IPS-18a (cell line): ENCODE measurements at regions not wholly inside any gene's neighbourhood (a gene's known extent, or its start where the extent isn't known, plus 50 kb on each side); places are given as distances from the start of the nearest gene placed in this dataset.

Experiments
- H3K27ac ChIP-seq: one replicate; pipeline ENCODE4 v1.5.1; 2013; ENCODE audit warnings: low read length
- H3K27me3 ChIP-seq: one replicate; pipeline ENCODE4 v1.6.1; 2013; ENCODE audit warnings: mild to moderate bottlenecking, low read length; ENCODE audit not compliant: control insufficient read depth, insufficient read depth
- H3K36me3 ChIP-seq: one replicate; pipeline ENCODE4 v1.6.1; 2013; ENCODE audit warnings: low read depth, low read length; ENCODE audit not compliant: control insufficient read depth
- H3K4me1 ChIP-seq: one replicate; pipeline ENCODE4 v1.6.1; 2013; ENCODE audit warnings: low read depth, low read length; ENCODE audit not compliant: control insufficient read depth
- H3K4me3 ChIP-seq: one replicate; pipeline ENCODE4 v1.5.1; 2013; ENCODE audit warnings: low read length
- H3K9ac ChIP-seq: one replicate; pipeline ENCODE4 v1.6.1; 2013; ENCODE audit warnings: mild to moderate bottlenecking, low read length, moderate library complexity
- H3K9me3 ChIP-seq: one replicate; pipeline ENCODE4 v1.6.1; 2013; ENCODE audit warnings: low read depth, low read length; ENCODE audit not compliant: control insufficient read depth

DNA sequence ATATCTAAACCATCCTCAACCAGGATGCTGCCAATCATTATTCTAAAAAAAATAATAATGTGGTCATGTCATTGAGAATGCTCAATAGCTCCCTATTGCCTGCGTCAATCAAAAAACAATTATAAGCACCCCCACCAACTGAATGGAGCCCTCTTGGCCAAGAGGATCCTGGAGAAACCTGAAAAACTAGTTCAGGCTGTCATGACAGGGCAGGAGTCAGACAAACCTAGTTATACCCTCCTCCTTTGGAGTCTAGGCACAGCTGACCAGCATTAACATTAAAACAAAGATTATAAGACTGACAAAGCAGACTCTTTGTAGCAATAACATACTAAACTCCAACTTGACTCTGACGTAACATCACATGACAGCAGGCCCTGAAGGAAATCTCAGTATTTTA, 119.2 kb upstream of the CCL2 start:
- no peaks in the 10 kb centered on the region for H3K27me3 ChIP-seq
- no peak overlapping the region for H3K27ac ChIP-seq
- H3K4me3 ChIP-seq: peak overlapping the region; percentile 2
- H3K9me3 ChIP-seq: no peaks in the 10 kb centered on the region
- H3K36me3 ChIP-seq: no peaks in the 10 kb centered on the region
- H3K9ac ChIP-seq: no peak overlapping the region
- peaks cover 26% of the 10 kb centered on the region for H3K4me1 ChIP-seq

DNA sequence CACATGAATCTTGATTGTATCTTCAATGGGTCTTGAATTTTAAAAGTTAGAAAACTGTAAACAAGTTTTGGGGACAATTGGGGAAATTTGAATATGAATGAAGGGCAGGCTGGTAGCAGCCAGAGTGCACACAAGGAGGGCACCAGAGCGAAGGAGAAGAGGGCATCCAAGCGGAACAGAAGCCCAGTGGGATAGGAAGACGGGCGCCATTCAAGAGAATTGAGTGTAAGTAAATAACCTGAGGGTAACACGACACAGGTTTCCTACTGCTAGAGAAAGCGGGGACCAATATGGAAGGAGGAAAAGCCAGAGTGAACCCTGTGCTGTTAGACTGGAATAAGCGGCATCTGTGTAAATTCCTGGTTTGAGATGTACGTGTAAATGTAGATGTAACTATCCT, 115.1 kb upstream of the CCL2 start:
- Histone ChIP-seq H3K9ac (no peak overlapping the region), H3K27ac (no peak overlapping the region), H3K36me3 (no peaks in the 10 kb centered on the region), H3K9me3 (no peaks in the 10 kb centered on the region), H3K27me3 (no peaks in the 10 kb centered on the region), H3K4me1 (peaks cover 24% of the 10 kb centered on the region), H3K4me3 (no peak overlapping the region)

DNA sequence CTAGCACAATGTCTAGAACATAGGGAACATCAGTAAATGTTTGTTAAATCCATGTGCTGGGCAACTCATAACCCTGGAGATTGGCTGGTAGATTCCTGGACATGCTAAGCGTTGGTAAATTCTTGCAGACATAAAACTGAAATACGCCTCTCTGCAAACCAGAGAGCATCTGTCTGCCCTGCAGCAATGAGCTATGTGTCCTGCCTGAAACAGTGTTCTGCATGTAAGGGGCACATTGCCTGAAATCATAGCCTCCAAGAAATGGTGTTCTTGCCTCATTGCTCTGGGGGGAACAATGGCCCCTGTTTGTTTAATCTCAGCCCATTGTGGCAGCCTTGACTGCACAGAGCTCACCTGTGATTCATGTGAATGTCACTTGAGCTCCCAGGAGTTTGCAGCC, 113.5 kb upstream of the CCL2 start:
- no peak overlapping the region for H3K9ac ChIP-seq
- no peak overlapping the region for H3K27ac ChIP-seq
- H3K4me3 ChIP-seq: no peak overlapping the region
- H3K36me3 ChIP-seq: no peaks in the 10 kb centered on the region
- H3K4me1 ChIP-seq: peaks cover 11% of the 10 kb centered on the region
- no peaks in the 10 kb centered on the region for H3K9me3 ChIP-seq
- H3K27me3 ChIP-seq: no peaks in the 10 kb centered on the region

DNA sequence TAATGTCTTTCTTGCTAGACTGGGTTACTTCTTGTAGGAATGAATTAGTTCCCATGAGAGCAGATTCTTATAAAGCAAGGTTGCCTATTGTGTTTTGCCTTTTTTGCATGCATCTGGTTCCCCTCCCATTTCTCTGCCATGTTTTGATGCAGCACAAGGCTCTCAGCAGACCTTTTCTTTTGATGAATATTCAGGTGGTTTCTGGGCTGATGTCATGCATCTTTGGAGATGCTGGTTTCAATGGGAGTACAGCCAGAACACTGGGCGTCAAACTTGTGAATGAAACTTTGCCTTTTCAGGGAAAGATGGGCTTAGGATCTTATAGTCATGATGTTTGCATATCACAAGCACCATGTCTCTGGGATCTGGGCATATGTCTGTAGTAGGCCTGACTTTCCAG, 111.7 kb upstream of the CCL2 start:
- H3K9ac ChIP-seq: no peak overlapping the region
- no peaks in the 10 kb centered on the region for H3K27me3 ChIP-seq
- H3K9me3 ChIP-seq: no peaks in the 10 kb centered on the region
- no peaks in the 10 kb centered on the region for H3K36me3 ChIP-seq
- no peak overlapping the region for H3K27ac ChIP-seq
- no peak overlapping the region for H3K4me3 ChIP-seq
- peaks cover 11% of the 10 kb centered on the region for H3K4me1 ChIP-seq

DNA sequence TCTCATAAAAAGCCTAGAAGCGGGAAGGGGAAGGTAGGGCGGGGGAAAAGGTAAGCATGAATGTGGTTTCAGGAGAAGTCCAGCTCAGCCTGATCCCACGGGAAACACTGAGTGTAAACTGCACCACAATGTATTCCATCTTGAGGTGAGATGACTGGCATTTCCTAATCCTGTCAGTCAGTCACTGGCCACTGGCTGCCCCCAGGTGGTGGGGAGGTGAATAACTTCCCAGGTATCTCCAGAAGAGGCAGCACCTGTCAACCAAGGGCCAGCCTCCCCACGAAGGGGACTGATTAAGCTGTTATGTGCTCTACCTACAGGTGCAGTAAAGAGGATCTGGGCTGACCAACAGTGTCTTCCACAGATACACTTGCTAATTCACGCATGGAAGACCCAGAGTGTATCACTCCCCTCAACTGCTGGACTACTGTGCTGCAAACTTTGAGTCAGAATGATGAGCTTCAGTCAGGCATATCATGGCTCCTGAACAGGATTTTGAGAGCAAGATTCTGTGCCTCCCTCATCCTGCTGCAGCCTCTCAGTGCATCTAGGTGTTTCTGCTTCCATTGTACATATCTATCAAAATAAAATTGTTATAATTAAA, 108.5 kb upstream of the CCL2 start:
- H3K4me1 ChIP-seq: peaks cover 5% of the 10 kb centered on the region
- H3K4me3 ChIP-seq: no peak overlapping the region
- no peaks in the 10 kb centered on the region for H3K9me3 ChIP-seq
- H3K36me3 ChIP-seq: no peaks in the 10 kb centered on the region
- H3K27ac ChIP-seq: no peak overlapping the region
- no peaks in the 10 kb centered on the region for H3K27me3 ChIP-seq
- H3K9ac ChIP-seq: no peak overlapping the region

DNA sequence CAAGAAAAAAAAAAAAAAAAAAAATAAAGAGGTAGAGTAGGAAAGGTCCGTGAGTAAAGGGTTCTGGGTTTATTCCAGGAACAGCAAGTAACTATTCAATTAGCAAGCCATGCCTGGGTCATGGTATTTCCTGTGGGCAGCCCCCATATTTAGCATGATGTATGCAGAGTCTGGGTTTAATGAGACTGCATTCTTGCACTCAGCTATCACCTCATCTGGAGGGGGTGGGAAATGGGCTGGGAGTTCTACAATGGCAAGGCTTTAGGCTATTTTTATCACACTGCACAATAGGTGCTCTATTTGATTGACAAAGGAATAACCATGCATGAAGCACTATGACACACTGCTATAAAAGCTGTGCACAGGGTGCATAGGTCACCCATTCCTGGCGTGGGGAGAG, 104.0 kb upstream of the CCL2 start:
- H3K4me3 ChIP-seq: no peak overlapping the region
- no peak overlapping the region for H3K9ac ChIP-seq
- no peaks in the 10 kb centered on the region for H3K9me3 ChIP-seq
- H3K27ac ChIP-seq: no peak overlapping the region
- no peaks in the 10 kb centered on the region for H3K36me3 ChIP-seq
- peaks cover 28% of the 10 kb centered on the region for H3K4me1 ChIP-seq
- peaks cover 27% of the 10 kb centered on the region for H3K27me3 ChIP-seq

DNA sequence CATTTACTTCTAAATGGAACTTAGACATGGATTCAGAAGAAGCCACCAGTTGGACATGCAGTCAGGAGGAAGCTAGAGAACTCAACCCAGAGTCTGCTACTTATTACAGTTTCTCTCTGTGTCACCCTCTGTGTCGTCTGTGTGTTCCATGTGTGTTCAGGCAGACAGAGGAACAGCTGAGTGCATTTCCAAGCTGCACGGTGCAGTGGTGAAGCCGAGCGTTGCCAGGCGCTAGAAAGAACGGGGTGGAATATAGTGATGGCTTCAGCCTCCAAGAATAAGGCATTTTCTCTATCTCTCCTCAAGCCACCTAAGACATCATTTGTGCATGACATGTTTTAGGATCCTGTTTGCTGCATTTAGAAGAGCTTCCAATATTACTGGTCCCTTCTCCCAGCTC, 101.1 kb upstream of the CCL2 start:
- Histone ChIP-seq H3K4me3 (no peak overlapping the region), H3K9ac (no peak overlapping the region), H3K27me3 (peaks cover 32% of the 10 kb centered on the region), H3K9me3 (no peaks in the 10 kb centered on the region), H3K27ac (no peak overlapping the region), H3K36me3 (no peaks in the 10 kb centered on the region), H3K4me1 (peaks cover 46% of the 10 kb centered on the region)

DNA sequence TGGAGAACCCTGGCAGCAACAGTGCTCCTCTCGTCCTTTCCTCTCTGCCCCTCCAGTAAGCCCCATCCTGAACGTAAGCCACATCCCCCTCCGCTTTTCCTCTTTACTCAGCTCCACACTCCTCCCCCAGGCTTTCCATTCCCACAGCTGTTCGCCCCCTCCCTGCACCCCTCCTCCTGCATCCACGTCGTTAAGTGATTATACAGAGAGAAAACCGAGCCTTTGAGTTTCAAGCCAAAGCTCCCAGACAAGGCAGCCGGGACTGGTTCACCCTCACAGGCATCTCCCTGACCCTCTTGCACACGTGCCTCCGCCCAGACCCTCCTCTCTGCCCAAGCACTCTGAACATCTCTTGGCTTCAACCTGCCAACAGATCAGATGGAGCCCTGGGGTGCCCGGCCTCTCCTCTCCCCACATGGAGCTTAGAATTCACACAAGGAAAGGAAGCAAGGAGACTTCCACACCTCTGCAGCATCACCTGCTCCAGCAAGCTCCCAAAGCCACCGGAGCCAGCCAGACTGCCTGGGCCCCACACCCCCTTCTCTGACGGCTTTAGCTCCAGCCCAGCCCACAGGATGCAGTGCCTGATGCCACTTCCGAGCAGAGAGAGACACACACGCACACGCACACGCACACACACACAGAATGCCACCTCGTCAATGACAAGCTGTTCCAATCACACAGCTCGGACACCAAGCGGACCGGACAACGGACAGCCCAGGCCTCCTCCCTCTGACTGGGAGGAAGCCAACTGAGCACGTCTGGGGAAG, 99.9 kb upstream of the CCL2 start:
- H3K27ac ChIP-seq: no peak overlapping the region
- H3K4me3 ChIP-seq: no peak overlapping the region
- no peak overlapping the region for H3K9ac ChIP-seq
- peaks cover 46% of the 10 kb centered on the region for H3K4me1 ChIP-seq
- no peaks in the 10 kb centered on the region for H3K9me3 ChIP-seq
- H3K27me3 ChIP-seq: peaks cover 32% of the 10 kb centered on the region
- no peaks in the 10 kb centered on the region for H3K36me3 ChIP-seq

DNA sequence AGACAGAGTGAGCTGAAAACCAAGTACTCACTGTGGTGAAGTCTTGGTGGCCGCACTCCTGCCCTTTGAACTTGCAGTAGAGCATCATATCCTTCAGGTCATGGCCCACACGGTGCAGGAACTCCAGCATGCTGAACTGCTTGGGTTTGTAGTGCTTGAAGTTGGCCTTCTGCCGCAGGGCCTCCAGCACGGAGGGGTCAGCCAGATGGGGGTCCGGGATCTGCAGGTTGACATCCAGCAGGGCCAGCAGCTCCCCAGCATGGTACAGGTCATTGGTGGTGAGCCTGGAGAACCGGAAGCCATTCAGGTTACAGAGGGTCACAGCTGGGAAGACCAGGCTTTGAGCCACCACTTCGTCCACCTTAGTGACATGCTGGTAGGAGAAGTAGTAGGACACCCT, 99.1 kb upstream of the CCL2 start:
- Histone ChIP-seq H3K9ac (no peak overlapping the region), H3K36me3 (no peaks in the 10 kb centered on the region), H3K4me3 (peak overlapping the region; percentile 68), H3K27ac (no peak overlapping the region), H3K9me3 (no peaks in the 10 kb centered on the region), H3K4me1 (peaks cover 46% of the 10 kb centered on the region), H3K27me3 (peaks cover 32% of the 10 kb centered on the region)

DNA sequence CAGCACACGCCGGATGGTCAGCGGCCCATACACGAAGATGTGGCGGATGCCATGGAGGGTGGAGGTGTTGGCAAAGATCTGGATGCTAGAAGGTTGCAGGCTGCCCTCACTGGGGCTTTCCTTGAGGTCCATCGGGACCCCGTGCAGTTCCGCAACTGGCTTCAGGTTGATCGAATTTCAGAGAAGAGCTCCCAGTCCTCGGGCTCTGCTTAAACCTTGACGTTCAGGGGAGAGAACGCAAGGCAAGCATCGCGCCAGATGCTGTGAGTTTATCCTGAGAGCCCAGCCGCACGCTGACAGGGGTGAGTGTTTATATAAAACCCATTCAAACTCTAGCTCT, 98.7 kb upstream of the CCL2 start:
- peak overlapping the region; percentile 68 for H3K4me3 ChIP-seq
- H3K27me3 ChIP-seq: peaks cover 32% of the 10 kb centered on the region
- H3K9ac ChIP-seq: peak overlapping the region; percentile 70
- no peaks in the 10 kb centered on the region for H3K36me3 ChIP-seq
- no peaks in the 10 kb centered on the region for H3K9me3 ChIP-seq
- peaks cover 42% of the 10 kb centered on the region for H3K4me1 ChIP-seq
- peak overlapping the region; percentile 72 for H3K27ac ChIP-seq

DNA sequence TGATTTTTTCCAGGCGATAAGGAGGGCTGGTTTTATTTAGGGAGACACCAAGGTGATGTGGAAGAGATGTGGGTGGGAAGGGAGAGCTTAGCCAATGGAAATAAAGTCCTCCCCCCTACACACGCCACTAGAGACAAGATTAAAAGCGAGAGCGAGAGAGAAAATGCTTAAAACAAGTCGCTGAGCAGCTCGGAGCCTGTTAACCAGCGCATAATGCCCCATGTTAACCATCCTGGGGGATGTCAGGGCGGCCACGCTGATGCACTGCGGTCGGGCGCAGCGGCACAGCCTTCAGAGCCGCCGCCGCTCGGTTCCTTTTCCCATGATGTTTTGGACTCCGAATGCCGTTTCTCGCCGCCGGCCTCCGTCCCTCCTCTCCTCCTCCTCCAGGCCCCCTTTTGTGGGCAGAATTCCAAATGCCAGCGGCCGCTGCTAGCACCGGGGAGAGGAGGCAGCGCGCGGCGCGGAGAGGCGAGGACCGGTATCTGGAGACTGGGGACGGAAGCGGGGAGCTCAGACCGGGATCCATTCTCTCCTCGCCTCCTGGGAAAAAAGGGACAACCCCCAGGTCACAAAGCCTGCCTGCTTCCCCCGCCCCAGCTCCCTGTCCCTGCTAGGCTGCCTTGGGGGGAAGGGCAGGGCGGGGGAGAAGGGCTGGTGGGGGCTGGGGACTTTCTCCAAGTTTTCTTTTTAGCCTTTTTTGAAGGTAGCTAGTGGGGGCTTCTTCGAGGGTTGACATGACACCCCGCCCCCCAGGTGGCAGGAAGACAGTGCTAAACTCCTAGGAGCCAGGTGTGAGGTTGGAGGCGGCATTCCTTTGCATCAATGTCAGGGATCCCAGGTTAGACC, 98.1 kb upstream of the CCL2 start:
- Histone ChIP-seq H3K36me3 (no peaks in the 10 kb centered on the region), H3K9me3 (no peaks in the 10 kb centered on the region), H3K27ac (peak overlapping the region; percentile 72), H3K4me3 (peak overlapping the region; percentile 68), H3K9ac (peak overlapping the region; percentile 70), H3K27me3 (peaks cover 32% of the 10 kb centered on the region), H3K4me1 (peaks cover 42% of the 10 kb centered on the region)
